DMS53 (cell line): ENCODE measurements at regions not wholly inside any gene's neighbourhood (a gene's known extent, or its start where the extent isn't known, plus 50 kb on each side); places are given as distances from the start of the nearest gene placed in this dataset.

ENCODE experiments used
- DNase-seq: peaks from one replicate; lab custom pipeline; 2025; lab: John Stamatoyannopoulos, UW

DNA sequence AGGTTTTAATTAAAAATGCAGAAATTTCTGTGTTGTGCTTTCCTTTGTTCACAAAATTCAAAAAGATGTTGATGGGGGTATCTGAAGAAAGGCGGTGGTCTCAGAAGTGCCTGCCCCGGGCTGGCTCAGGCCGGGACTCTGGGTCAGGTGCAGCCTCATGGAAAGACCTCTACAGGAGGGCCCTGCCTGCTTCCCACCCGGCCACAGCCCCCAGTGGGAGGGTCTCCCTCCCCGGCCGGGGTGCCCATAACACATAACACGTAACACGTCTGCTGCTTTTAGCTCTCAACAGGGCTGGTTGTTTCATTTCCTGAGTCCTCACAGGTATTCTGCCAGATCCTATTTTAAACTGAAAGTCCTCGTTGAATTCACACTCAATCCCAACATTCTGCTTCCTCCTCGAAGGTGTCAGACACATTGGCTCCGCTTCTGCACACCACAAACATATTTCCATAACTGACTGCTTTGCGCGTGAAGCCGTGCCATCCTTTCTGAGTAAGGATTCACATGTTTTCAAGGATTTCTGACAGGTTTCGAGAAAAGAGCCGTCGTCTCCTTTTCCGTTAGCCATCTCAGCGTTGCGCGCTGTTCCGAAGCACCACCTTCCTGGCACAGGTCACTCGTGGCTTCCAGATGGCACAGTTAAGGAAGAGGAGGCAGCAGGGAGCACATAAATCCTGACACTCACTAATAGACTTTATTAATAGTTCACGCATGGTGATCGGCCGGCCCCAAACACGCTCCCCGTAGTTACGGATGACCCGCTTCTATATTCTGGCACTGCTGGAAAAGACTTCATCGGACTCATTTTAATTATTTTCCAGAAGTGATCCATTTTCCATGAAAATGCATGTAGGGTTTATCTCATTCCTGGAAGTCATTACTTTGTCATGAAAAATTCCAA is 569.3 kb downstream of the BRD1 start:
- no peak for DNase-seq

DNA sequence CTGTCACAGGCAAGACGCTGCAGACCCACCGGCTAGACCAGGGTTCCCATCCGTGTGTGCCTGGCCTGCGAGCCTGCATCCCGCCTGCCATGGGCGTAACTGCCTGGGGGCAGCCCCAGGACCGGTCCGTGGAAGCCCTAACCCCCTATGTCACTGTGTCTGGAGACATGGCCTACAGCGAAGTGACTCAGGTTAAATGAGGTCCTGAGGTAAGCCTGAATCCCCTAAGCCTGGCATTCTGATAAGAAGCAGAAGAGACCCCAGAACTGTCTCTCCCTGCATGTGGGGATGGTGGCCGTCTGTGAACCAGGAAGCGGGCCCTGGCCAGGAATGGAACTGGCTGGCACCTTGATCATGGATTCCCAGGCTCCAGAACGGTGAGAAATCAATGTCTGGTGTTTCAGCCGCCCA is 570.1 kb downstream of the BRD1 start:
- no peak for DNase-seq

DNA sequence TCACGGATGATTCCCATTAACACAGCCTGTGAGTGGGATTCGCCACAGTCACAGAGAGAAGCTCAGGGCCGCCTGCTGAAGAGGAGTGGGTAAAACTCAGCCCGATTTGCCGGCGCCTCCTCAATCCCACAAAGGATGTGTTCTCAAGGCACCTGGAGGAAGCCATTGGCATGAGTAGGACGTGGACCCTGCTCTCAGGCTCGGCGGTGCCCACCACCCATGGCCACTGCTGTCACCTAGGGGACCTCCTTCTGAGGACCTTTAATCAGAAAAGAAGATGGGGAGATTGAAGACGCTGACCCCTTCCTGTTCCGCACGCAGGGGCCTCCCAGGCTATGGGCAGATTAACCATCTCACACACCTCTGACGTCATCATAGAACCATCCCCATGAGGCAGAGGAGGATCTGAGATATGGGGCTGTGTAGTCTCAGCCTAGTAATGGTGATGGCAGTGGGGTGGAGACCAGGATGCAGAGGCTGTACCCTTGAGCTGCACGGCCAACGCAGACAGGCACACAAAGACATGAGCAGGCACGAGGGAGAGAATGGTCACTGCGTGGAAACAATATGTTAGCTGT is 571.8 kb downstream of the BRD1 start:
- DNase-seq, result no peak

DNA sequence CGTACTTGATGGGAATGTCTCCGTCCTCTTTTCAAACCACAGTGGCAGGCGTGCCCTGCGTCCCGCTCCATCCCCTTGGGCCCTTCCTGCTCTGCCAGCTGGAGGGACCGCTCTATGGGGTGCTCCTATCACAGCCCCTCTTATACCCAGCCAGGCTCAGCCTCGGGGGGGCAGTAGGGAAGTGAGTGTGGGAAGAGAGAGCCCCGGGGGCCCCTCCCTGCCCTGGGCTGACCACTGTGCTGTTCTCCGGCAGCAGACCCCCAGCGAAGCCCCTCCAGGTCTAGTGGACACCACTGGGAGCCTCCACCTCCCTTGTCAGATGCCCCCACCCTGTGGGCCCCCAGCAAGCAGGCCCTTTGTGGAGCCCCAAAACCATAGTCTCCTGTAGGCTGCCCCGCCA is 572.5 kb downstream of the BRD1 start:
- no peak for DNase-seq

DNA sequence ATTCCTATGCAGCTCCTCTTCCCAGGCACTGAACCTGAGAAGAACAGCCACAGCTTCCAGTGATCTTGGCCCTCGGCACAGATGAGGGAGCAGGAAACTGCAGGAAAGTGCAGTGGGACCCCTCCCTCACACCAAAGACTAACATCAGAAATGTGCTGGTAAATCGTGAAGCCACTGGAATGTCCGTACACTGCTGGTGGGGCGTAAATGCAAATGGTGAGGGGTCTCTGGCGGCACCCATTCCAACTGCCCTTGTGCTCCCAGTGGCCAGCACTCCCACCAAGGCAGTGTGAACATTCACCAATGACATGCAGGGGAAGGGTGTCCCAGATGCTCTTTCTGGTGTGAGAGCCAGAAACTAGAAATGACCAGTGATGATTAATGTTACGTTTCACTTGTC is 574.0 kb downstream of the BRD1 start:
- DNase-seq, result no peak

DNA sequence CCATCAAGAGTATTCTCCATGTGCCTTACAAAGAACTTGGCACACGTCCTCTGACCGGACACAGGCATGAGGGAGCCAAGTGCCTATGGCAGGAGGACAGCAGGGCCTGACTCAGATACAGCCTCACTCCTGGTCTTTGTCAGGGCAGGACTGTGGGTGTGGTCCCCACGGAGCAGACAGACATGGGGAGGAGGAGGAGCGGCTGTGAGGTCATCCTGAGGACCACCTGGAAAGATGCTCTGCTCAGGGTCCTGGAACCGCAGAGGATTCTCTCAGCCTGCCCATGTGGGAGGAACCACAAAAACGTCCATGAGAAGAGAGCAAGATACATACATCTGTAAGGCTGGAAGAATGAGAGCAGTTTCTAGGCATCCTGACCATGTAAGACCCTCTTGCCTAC is 576.3 kb downstream of the BRD1 start:
- no peak for DNase-seq

DNA sequence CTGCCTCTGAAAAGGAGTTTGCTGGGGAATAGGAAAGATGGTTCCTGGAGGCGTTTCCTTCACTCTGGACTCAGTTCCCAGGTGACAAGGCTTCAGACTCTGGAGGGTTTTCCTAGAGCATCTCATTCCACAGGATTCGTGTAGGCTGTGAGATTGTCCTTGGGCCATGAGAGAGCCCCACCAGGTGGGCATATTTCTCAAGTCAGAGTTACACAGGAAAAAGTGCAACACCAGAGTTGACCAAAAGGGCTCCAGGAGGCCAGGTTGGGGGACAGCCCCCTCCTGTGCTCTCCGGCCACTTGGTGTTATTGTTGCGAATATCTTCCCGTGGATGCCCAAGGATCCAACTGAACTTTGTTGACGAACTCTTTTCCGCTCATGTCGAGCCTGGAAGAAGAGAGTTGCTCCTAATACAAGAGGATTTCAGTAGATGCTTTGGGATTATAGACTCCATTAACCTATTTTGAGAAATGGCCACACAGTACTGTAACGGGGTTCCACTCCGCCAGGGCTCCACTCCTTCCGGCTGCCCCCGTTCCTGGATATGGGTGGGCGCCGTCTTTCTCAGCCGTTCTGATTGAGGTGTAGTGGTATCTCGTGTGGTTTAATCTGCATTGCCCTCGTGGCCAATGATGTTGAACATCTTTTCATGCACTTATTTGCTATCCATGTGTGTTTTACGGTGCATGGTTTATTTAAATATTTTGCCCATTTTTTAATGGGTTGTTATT is 580.3 kb downstream of the BRD1 start:
- no peak for DNase-seq

DNA sequence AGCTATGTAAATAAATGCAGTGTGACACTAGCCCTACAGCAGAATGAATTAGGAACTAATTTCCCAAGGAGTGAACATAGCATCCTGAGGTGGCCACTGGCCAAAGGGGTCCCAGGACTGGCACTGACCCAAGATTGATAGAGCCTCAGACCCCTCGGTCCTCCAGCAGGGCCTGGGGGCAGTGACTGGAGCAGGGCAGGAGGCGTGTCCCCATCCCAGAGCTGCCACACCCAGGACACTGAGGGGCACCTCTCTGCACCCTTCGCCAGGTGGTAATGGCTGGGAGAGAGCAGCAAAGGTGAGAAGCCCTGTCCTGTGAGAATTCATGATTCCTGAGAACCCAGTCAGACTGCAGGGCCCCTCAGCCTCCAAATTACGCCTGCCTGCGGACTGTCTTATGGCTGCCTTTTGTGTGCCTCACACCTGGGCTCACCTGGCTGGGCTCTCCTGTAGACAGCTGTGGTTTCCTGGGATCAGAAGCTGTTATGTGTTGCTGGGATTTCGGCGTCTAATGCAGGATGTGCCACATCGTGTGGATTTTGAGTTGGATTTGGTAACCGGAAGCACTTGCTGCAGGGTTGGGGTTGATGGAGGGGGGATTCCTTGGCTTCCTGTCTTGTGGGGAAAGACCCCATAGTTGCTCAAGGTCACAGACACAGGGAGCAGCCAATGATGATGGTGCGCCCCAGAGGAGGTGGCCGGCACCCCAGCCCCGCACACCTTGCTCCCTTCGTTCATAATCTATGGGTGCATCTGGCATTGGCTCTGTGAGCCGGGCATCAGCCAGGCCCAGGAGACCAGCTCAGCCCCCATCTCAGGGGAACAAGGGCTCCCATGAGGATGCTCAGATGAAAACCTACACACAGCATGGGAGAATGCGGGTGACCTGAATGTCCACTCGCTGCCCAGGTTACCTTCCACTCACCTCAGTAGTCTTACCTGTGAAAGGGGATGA is 582.9 kb downstream of the BRD1 start:
- no peak for DNase-seq

DNA sequence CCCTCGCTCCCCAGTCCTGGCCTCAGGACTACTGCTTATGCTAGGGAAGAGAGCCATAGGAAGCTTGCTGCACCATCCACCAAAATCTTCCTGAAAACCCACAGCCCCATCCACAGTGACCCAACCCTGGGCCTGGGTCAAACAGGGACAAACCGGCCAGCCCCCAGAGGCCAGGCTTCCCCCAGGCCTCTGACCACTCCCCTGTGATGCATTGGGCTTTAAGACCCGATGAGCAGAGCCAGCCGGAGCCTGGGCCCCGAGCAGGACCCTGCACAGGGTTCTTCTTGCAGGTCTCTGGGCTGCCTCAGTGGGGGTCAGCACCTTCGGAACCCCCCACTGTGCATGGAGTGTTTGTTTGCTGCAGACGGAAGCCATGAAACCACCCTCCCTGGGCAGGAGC is 583.7 kb downstream of the BRD1 start:
- DNase-seq, result no peak

DNA sequence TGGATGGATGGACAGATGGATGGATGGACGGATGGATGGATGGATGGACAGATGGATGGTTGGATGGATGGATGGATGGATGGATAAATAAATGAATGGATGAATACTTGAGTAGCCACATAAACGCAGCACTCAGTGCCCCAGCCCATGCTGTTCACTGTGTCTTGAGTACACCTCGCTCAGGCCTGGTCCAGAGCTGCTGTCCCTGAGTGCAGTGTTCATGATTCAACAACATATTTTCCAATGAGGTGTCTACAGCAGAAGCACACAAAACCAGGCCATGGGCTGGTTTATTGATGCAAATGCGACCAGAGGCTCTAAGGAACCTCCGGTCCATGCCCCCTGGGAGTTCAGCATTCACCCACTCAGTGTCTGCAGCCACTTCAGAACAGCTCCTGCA is 584.3 kb downstream of the BRD1 start:
- no peak for DNase-seq

DNA sequence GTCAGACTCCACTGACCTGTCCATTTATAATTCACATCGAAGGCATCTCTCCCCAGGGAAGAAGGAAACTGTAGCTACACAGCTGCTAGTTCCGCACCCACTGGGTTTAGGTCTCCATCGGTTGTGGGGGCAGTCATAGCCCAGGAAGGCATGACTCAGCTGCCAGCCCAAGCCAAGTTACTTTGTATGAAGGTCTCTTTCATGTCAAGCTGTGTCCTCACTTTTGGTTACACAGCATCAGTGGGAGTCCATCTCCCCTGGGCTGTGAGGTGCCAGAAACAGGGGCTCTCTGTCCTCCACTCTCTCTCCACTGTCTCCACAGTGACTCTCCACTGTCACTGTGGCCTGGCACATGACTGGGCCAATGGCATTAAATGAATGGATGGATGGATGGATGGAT is 585.2 kb downstream of the BRD1 start:
- DNase-seq, result no peak

DNA sequence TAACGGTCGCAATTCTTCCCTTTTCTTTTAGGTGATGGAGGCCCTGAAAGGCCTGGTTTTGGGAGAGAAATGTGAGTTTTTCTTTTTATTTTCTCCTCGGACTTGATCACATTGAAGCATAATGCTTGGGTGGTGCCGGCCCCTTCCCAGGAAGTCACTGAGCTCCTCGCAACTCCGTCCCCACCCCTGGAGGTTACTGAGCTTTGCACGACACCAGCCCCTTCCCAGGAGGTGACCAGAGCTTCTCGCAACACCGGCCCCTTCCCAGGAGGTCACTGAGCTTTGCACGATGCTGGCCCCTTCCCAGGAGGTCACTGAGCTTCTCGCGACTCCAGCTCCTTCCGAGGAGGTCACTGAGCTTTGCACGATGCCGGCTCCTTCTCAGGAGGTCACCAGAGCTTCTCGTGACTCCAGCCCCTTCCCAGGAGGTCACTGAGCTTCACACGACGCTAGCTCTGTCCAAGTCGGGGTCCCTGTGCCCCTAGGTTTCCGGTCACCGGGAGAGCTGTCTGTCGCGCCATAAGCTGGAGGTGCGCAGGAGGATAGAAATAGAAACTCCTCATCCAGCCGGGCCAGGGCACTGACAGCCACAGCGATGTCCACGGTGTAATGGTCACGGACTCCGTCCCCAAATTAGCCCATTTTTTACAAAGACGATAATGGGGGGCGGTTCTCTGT is 586.4 kb downstream of the BRD1 start:
- no peak for DNase-seq

DNA sequence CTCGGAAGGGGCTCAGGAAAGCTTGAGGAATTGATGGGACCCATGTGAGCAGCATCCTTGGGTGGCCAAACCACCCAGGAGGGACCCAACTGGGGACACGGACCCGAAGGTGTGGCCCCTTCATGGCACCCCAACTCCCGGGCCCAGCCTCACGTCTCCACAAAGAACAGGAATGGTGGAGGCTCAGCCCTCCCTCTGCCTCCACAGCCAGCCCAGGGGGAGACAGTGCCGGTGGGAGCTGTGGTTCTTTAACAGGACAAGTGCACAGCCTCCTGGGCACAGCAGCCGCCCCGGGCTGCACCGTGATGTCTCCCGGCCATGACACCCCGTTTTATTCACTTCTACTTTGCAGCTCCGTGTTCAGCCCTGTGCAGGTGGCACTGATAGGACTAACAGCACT is 587.2 kb downstream of the BRD1 start:
- no peak for DNase-seq

DNA sequence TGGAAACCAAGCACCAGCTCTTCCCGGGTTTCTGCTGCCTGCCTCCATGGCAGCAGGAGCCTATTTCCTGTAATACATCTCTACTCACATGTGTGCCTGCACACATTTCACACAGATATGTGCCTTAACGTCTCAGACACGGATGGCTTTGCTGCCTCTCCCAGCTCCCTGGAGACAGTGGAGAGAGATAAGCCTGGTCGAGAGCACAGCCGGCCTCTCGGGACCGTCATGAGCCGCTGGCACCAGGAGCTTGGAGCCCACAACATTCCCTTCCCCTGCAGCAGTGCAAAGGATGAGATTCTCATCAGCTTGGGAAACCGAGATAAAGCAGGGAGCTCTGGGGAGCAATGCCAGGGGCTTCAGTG is 587.7 kb downstream of the BRD1 start:
- no peak for DNase-seq

DNA sequence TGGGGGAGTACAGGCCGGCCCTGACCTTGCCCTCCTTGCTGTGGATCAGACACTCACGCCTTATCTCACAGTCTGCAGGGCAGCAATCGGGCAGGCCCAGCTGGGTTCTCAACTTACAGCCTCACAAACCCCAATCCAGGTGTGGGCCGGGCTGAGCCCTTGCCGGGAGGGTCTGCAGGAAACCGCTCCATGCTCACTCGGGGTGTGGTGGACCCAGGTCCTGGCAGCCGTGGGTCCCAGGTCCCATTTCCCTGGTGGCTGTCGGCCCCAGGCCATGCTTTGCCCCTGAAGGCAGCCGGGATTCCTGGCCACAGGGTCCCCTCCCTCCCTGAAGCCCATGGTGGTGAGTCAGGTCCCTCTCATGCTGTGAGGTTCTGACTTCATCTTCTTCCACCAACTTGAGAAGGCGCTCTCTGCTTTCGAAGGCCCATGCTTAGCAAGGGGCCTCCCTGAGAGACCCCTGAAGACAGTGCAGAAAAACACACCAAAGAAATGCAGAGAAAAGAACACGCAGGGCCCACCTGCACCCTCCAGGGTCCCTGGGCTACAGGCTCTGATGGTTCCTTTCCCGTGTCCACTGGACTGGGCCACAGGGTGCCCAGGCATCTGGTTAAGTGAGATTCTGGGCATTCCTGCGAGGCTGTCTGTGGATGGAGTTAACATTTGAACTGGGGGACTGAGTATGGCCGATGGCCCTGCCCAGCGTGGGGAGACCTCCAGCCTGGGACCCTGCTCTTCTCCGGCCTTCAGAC is 588.2 kb downstream of the BRD1 start:
- DNase-seq, result no peak

DNA sequence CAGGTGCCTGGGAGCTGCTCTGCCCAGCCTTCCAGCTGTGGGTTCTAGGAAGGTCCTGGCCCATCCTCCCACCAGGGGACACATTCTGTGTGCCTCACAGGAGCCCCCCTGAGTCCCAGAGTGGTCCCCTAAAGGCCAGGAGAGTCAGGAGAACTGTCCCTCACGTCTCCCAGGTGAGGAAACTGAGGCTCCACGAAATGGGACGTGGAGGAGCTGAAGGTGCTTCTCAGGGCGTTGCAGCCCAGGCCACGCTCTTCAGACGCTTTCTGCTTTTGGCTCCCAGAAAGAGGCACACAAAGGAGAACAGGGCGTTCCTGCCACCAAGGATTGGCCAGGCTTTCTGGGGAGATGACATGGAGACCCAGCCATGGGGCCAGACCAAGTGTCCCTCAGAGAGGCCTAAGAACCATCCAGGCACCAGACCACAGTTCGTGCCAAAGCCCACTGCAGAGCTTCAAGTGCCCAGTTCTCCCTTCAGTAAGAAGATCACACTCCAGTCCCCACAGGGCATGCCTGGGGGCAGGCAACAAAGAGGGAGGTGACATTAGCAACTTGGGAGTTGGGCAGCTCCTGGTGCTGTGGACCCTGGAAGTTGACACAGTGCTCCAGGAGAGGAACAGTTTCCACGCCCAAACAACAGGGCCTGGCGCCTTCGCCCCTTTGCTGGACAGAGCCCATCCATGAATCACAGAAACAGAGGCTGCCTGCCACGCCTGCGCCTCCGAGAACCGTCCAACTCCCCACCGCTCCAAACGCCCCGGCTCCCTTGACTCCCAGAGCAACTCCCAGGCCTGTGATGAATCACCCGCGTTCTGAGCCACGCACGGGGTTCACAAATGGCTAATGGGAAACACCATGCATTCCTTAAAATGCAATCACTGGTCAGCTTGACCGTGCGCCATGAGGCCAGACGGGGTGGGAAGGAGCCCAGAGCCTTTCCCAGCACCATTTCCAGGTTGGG is 589.2 kb downstream of the BRD1 start:
- no peak for DNase-seq

DNA sequence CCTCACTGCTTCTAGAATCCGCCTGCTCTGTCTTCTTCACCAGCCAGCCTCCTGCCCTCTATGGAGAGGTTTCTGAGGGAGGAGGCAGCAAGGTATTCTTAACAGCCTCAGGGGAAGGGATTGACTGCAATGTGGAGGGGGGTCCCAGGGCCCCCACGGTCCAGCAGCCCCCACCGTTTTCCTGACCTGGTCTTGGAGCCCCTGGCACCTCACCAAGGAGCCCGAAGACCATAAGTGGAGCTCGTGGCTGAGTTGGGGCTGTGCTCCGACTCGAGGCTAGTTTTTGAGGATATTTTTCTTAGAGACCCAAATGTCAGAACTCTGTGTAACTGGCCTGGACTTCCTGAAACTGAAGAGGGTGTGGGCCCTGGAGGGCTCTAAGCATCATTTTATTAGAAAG is 590.0 kb downstream of the BRD1 start:
- DNase-seq, result no peak

DNA sequence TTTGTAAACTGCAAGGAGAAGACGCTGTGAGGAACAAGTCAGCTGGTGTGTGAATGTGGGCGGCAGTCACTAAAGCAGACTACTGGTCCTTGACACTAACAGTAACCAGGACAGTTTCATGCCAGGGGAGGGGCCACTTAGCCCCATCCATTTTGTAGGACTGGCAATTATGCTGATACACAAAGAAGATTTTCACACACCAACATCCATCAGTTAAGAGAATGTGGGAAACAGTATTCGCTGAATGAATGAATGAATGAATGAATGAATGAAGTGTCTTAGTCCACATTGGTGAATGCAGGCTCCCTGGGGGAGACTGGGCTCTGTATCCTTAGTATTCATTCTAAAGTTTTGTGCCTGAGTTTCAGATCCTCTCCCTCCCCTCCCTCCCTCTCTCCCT is 590.4 kb downstream of the BRD1 start:
- DNase-seq, result no peak

DNA sequence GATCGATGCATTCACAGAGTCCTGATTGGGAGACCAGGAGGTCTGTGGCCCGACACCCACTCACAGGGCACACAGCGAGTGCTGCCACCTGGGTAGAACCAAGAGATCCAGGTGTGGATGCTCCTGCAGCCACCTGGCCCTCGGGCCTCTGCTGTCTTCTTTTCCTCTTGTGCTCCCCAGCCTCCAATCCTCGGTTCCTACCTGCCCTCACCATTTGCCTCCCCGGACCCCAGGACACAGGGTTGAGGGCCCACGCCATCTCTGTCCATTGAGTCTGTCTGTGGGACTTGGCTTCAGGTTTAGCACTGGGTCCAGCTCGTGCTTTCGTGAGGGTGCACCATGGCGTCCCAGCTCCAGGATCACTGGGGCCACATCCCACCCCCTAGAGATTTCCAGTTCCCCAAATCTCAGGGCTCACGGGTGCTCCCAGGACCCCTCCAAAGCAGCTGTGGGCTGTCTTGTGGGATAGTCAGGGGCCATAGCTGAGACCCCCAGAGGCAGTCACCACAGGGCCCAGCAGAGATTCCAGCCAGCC is 591.1 kb downstream of the BRD1 start:
- no peak for DNase-seq
